Heart left ventricle (tissue), 16 donors: ENCODE measurements at regions not wholly inside any gene's neighbourhood (a gene's known extent, or its start where the extent isn't known, plus 50 kb on each side); places are given as distances from the start of the nearest gene placed in this dataset.
A peak's percentile ranks its signal among the peaks of the same experiment; 100 is the strongest.

Experiments used
- ATAC-seq, 4 donors: fragments of 200-7000 bp; cut with Tn5 transposase; one replicate each; pipeline ENCODE4 v1.9.1; 2020 to 2022; ENCODE audit warnings: moderate library complexity in 4 of 4, mild to moderate bottlenecking in 3 of 4, moderate number of reproducible peaks in 1 of 4
- DNase-seq, 5 donors: peaks; one replicate each; pipeline ENCODE4 v3.0.0-alpha.2; 2020
- H3K27ac ChIP-seq, 12 donors: fragments of 200-600 bp; sonication (generic) in 4 of 12; one replicate each; pipeline versions ENCODE4 v1.5.0 to v1.8.0; 2016 to 2022; ENCODE audit warnings: mild to moderate bottlenecking in 2 of 12
- H3K27me3 ChIP-seq, 9 donors: fragments of 200-600 bp; sonication (generic) in 2 of 9; one replicate each; pipeline versions ENCODE4 v1.5.1 to v1.8.0; 2016 to 2022; ENCODE audit warnings: mild to moderate bottlenecking in 3 of 9
- H3K36me3 ChIP-seq, 9 donors: fragments of 200-600 bp; sonication (generic) in 2 of 9; one replicate each; pipeline versions ENCODE4 v1.5.0 to v1.8.0; 2018 to 2022; ENCODE audit warnings: mild to moderate bottlenecking in 2 of 9
- H3K4me1 ChIP-seq, 12 donors: fragments of 200-600 bp; sonication (generic) in 4 of 12; one replicate each; pipeline versions ENCODE4 v1.5.0 to v1.8.0; 2016 to 2022; ENCODE audit warnings: mild to moderate bottlenecking in 3 of 12
- H3K4me3 ChIP-seq, 12 donors: fragments of 200-600 bp; sonication (generic) in 4 of 12; one replicate each; pipeline versions ENCODE4 v1.5.0 to v1.8.0; 2017 to 2022; ENCODE audit warnings: mild to moderate bottlenecking in 9 of 12, moderate library complexity in 4 of 12
- H3K9me3 ChIP-seq, 12 donors: fragments of 200-600 bp; sonication (generic) in 4 of 12; one replicate each; pipeline versions ENCODE4 v1.5.0 to v1.8.0; 2016 to 2022; ENCODE audit warnings: mild to moderate bottlenecking in 1 of 12
- CTCF ChIP-seq, 12 donors: fragments of 200-600 bp; sonication (generic) in 4 of 12; IDR thresholded peaks; one replicate each; pipeline versions ENCODE4 v1.5.0 to v1.8.0; 2018 to 2022; ENCODE audit warnings: antibody characterized with exemption in 12 of 12, mild to moderate bottlenecking in 5 of 12
- POLR2A ChIP-seq, 2 donors: fragments of 450-650 bp; IDR thresholded peaks; one replicate each; pipeline ENCODE4 v1.6.1; 2017; ENCODE audit warnings: antibody characterized with exemption in 2 of 2, mild to moderate bottlenecking in 2 of 2, moderate library complexity in 2 of 2
- WGBS, 4 donors: extraction: QIAGEN DNeasy Blood & Tissue Kit in 2 of 4; methylation state at CpG; one replicate each; pipeline versions ENCODE4 v1.1.5 to v1.1.7; 2013 to 2018; 5-methylcytosine and 5-hydroxymethylcytosine counted together
- intact Hi-C, 10 donors: fragments of 100-400 bp; cut with DNase I; formaldehyde crosslinking; loops; one replicate each; pipeline versions ENCODE4 v1.11.1 to v1.14.2; 2022
- donor health status: ischemic (EF 13 %, LVEDD 7.1; RV severe dilation, severe dysfunction).
- donor health status: healthy with polysubstance abuse.
- donor health status: DM: no; HTN: yes; CAD: no.
- donor health status: DM: no; HTN: no; CAD: no.
- donor health status: ischemic (EF 25% LVEDD 6.9; RV normal size, moderate dysfunction).
- donor health status: ischemic (EF 25% LVEDD 5.7; RV mildly dilated, moderate dysfunction).
- donor health status: healthy.
- donor health status: DM: yes; HTN: yes; CAD: no.
- donor health status: ischemic (EF 35%, LVEDD 5.7; RV mildly dilated, moderate dysfunction).
- donor health status: nonischemic (EF 11% LVEDD 7.7; RV severe dilation, severe dysfunction).
- donor health status: DM: yes; HTN: yes; CAD: no.
- donor health status: PGD.
- donor health status: ischemic (EF 29% LVEDD 5.4; RV normal size, mild dysfunction).
- donor health status: nonischemic (EF 23%, LVEDD 6.1; RV moderate dilation, normal function).

GRCh38 chr15:39238443-39238842 is 342.4 kb upstream of the THBS1 start:
- TF ChIP-seq POLR2A (IDR thresholded peaks at IDR 0.05) (no peak), CTCF (IDR thresholded peaks at IDR 0.05) (no peak)
- 77 to 86% (median 82%) methylated on average over 6 of the region's 6 CpGs for WGBS, 4 donors
- Histone ChIP-seq H3K27ac (no peak overlapping the region), H3K9me3 (peaks cover 0 to 5% (median 0%) of the 10 kb centered on the region in 12 donors), H3K4me1 (peaks cover 0 to 7% (median 0%) of the 10 kb centered on the region in 12 donors), H3K36me3 (no peaks in the 10 kb centered on the region), H3K27me3 (no peaks in the 10 kb centered on the region), H3K4me3 (no peak overlapping the region)
- DNase-seq (no peak), ATAC-seq (no peak)
- intact Hi-C loops: loop anchor here in 1 of 10 donors (10.0 kb wide), 1 partner anchor 66 kb away; no protein-coding TSS in a partner anchor

- TF ChIP-seq CTCF (IDR thresholded peaks at IDR 0.05): no peak
- no peak for TF ChIP-seq POLR2A (IDR thresholded peaks at IDR 0.05)
- intact Hi-C loops: loop anchor here in 1 of 10 donors (10.0 kb wide), 1 partner anchor 65 kb away; no protein-coding TSS in a partner anchor
- no peak for ATAC-seq
Observed at GRCh38 chr15:39239562-39239961, 341.3 kb upstream of the THBS1 start.

GRCh38 chr15:39242345-39242744 is 338.5 kb upstream of the THBS1 start:
- no peak overlapping the region for H3K4me3 ChIP-seq
- no peaks in the 10 kb centered on the region for H3K36me3 ChIP-seq
- TF ChIP-seq CTCF (IDR thresholded peaks at IDR 0.05) (no peak), POLR2A (IDR thresholded peaks at IDR 0.05) (no peak)
- peaks cover 0 to 5% (median 0%) of the 10 kb centered on the region in 12 donors for H3K9me3 ChIP-seq
- ATAC-seq (peak; percentile 32 to 78 (median 44)), DNase-seq (peak in 2 of 5 donors; percentile 28 to 34)
- no peaks in the 10 kb centered on the region for H3K27me3 ChIP-seq
- no peak overlapping the region for H3K27ac ChIP-seq
- intact Hi-C loops: no loop called here
- H3K4me1 ChIP-seq: peaks cover 0 to 7% (median 0%) of the 10 kb centered on the region in 12 donors

More at GRCh38 chr15:39239562-39239961, 341.3 kb upstream of the THBS1 start:
- Histone ChIP-seq H3K27ac (no peak overlapping the region), H3K27me3 (no peaks in the 10 kb centered on the region), H3K9me3 (peaks cover 0 to 5% (median 0%) of the 10 kb centered on the region in 12 donors), H3K4me3 (no peak overlapping the region), H3K4me1 (peaks cover 0 to 7% (median 0%) of the 10 kb centered on the region in 12 donors), H3K36me3 (no peaks in the 10 kb centered on the region)
- DNase-seq: no peak
- WGBS, 4 donors: 87 to 95% (median 92%) methylated on average over 1 of the region's 1 CpG

- Histone ChIP-seq H3K9me3 (peaks cover 0 to 5% (median 0%) of the 10 kb centered on the region in 12 donors), H3K4me3 (no peak overlapping the region), H3K36me3 (no peaks in the 10 kb centered on the region), H3K27me3 (no peaks in the 10 kb centered on the region), H3K27ac (no peak overlapping the region), H3K4me1 (peaks cover 0 to 12% (median under 1%) of the 10 kb centered on the region in 12 donors)
- TF ChIP-seq POLR2A (IDR thresholded peaks at IDR 0.05) (no peak), CTCF (IDR thresholded peaks at IDR 0.05) (no peak)
- no peak for ATAC-seq
- no peak for DNase-seq
- 83 to 94% (median 90%) methylated on average over 1 of the region's 1 CpG for WGBS, 4 donors
- intact Hi-C loops: no loop called here
Observed at GRCh38 chr15:39243396-39243795, 337.5 kb upstream of the THBS1 start.
